ENCODE measurements at regions not wholly inside any gene's neighbourhood (a gene's known extent, or its start where the extent isn't known, plus 50 kb on each side); places are given as distances from the start of the nearest gene placed in this dataset.
"Not testable (repeated sequence)": the region's sequence is repeated elsewhere in the genome, so short reads cannot be mapped to it uniquely, and the experiment has no call there.

GRCh38 chr17:72458301-72458700, 337.5 kb downstream of the SOX9 start:
- no peak for DNase-seq

GRCh38 chr17:72460711-72461110, 339.9 kb downstream of the SOX9 start:
- no peak for DNase-seq

GRCh38 chr17:72461757-72462156, 340.9 kb downstream of the SOX9 start:
- no peak for DNase-seq

- DNase-seq, result no peak
These were observed 341.6 kb downstream of the SOX9 start for GRCh38 chr17:72462407-72462806.

GRCh38 chr17:72462814-72463213, 342.0 kb downstream of the SOX9 start:
- DNase-seq, result no peak

- no peak for DNase-seq
These were observed 342.7 kb downstream of the SOX9 start for GRCh38 chr17:72463287-72464102.

- not testable (repeated sequence) for DNase-seq
These were observed 343.4 kb downstream of the SOX9 start for GRCh38 chr17:72464221-72464620.

GRCh38 chr17:72465191-72466024, 344.6 kb downstream of the SOX9 start:
- no peak for DNase-seq

- DNase-seq, result no peak
These were observed 345.4 kb downstream of the SOX9 start for GRCh38 chr17:72466199-72466598.

- DNase-seq, result no peak
These were observed 345.8 kb downstream of the SOX9 start for GRCh38 chr17:72466606-72467005.

GRCh38 chr17:72467841-72468653, 347.2 kb downstream of the SOX9 start:
- DNase-seq, result no peak

- DNase-seq, result no peak
These were observed 348.0 kb downstream of the SOX9 start for GRCh38 chr17:72468841-72469240.

- no peak for DNase-seq
These were observed 349.4 kb downstream of the SOX9 start for GRCh38 chr17:72470121-72470705.

GRCh38 chr17:72470734-72471133, 349.9 kb downstream of the SOX9 start:
- DNase-seq, result no peak

- DNase-seq, result no peak
These were observed 350.5 kb downstream of the SOX9 start for GRCh38 chr17:72471296-72471695.

- DNase-seq, result no peak
These were observed 351.3 kb downstream of the SOX9 start for GRCh38 chr17:72472106-72472505.

GRCh38 chr17:72472853-72473390, 352.1 kb downstream of the SOX9 start:
- DNase-seq, result not testable (repeated sequence)

- DNase-seq, result no peak
These were observed 353.4 kb downstream of the SOX9 start for GRCh38 chr17:72474243-72474642.

- DNase-seq, result no peak
These were observed 354.1 kb downstream of the SOX9 start for GRCh38 chr17:72474719-72475477.

GRCh38 chr17:72476134-72476533, 355.3 kb downstream of the SOX9 start:
- DNase-seq, result no peak

GRCh38 chr17:72476575-72476986, 355.8 kb downstream of the SOX9 start:
- no peak for DNase-seq

- no peak for DNase-seq
These were observed 356.7 kb downstream of the SOX9 start for GRCh38 chr17:72477491-72477890.

Measured in stimulated activated CD4-positive, alpha-beta T cell treated with anti-CD3 and anti-CD28 coated beads, Interleukin-2, amount 100 ng/mL, for 24 hours (primary cell).